Muscle of back (tissue), 3 donors: ENCODE measurements at regions not wholly inside any gene's neighbourhood (a gene's known extent, or its start where the extent isn't known, plus 50 kb on each side); places are given as distances from the start of the nearest gene placed in this dataset.
A peak's percentile ranks its signal among the peaks of the same experiment; 100 is the strongest.
"Not testable (repeated sequence)": the region's sequence is repeated elsewhere in the genome, so short reads cannot be mapped to it uniquely, and the experiment has no call there.

Experiments used
- DNase-seq, 3 donors: peaks; one replicate each; pipeline versions ENCODE4 v3.0.0 to v3.0.0-alpha.2; 2013

GRCh38 chr2:186380805-186381204, 105.3 kb upstream of the ZC3H15 start:
- no peak for DNase-seq

DNA sequence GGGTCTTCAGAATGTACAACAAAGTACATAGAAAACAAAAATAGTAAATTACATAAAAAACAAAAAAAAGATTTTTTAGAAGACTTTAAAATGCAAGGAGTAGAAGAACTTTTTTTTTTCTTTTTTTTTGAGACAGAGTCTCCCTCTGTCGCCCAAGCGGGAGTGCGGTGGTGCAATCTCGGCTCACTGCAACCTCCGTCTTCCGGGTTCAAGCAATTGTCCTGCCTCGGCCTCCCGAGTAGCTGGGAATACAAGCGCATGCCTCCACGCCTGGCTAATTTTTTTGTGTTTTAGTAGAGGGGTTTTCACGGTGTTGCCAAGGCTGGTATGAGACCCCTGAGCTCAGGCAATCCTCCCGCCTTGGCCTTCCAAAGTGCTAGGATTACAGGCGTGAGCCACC, 104.5 kb upstream of the ZC3H15 start:
- DNase-seq = no peak

DNA sequence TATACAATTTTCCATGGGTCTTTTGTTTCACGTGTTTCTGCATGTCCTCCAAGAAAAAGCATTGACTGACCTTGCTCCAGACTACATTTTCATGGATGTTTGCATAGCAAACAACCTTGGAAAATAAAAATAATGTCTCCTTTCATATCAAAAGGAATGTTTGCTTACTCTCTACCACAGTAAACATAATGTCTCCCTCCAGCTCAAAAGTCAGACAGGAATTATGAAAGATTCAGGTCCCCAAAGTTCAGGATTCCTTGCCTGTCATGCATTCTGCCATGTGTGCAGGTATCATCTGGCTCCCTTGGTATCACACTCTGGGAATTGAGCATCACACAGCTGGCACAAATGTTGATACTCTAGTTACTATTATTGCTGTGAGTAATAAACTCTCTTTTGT, 103.1 kb upstream of the ZC3H15 start:
- no peak for DNase-seq

GRCh38 chr2:186384226-186384625, 101.8 kb upstream of the ZC3H15 start:
- no peak for DNase-seq

DNA sequence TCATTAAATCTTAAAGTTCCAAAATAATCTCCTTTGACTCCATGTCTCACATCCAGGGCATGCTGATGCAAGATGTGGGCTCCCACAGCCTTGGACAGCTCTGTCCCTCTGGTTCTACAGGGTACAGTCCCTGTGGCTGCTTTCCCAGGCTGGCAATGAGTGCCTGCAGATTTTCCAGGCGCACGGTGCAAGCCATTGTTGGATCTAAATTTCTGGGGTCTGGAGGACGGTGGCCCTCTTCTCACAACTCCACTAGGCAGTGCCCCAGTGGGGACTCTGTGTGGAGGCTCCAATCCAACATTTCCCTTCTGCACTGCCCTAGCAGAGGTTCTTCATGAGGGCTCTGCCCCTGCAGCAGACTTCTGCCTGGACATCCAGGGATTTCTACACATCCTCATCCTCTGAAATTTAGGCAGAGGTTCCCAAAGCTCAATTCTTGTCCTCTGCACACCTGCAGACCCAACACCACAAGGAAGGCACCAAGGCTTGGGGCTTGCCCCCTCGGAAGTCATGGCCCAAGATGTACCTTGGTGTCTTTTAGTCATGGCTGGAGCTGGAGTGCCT, 100.3 kb upstream of the ZC3H15 start:
- DNase-seq = not testable (repeated sequence)

GRCh38 chr2:186399082-186399644, 86.9 kb upstream of the ZC3H15 start:
- no peak for DNase-seq

GRCh38 chr2:186405842-186406241, 80.2 kb upstream of the ZC3H15 start:
- no peak for DNase-seq

- peak; percentile 12 to 57 (median 21) for DNase-seq
These were observed 78.4 kb upstream of the ZC3H15 start for GRCh38 chr2:186407611-186408010.

DNA sequence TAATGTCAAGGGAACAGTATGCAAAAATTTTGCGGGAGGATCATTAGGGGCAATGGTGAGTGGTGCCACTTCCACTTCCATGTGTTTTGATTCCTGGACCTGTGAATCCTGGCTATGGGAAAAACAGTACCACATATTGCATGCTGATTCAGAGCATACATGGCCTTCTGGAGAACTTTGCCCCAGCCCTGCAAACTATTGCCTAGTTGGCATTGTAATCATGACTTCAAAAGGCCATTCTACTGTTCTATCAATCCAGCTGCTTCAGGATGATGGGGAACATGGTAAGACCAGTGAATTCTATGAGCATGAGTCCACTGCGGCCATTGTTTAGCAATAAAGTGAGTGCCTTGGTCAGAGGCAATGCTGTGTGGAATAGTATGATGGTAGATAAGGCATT, 75.3 kb upstream of the ZC3H15 start:
- DNase-seq = no peak

DNA sequence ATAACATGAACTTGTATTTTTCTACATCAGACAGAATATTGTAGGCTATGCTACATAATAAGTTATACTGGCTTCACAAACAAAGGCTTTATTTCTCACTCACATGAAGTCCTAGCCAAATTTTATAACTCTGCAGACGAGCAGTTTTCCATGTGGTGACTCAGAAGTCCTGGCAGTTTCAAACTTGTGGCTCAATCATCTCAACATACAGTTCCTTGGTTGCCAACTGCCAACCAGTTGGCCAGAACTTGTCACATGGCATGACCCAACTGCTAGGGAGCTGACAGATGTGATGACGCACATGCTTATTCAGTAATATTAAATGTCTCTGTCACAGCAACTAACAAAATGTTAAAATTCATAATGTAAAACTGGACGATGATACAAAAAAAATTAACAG, 63.8 kb upstream of the ZC3H15 start:
- DNase-seq = peak; percentile 38 to 63 (median 38)

GRCh38 chr2:186423481-186423880, 62.6 kb upstream of the ZC3H15 start:
- DNase-seq = no peak

DNA sequence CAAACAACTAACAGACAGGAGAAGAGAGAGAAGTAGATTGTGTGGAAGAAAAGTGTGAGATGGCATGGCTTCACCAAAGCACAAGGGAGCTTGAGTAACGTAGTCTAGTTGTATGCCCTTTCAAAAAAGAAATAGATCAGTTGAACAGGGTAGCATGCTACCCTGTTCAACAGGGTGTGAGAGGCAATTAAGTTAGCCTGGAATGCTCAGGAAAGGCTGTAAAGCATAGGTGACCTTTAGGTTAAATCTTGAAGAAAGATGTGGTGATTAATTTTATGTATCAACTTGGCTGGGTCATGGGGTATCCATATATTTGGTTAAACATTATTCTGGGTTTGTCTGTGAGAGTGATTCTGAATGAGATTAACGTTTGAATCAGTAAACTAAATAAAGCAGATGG, 61.8 kb upstream of the ZC3H15 start:
- no peak for DNase-seq

DNA sequence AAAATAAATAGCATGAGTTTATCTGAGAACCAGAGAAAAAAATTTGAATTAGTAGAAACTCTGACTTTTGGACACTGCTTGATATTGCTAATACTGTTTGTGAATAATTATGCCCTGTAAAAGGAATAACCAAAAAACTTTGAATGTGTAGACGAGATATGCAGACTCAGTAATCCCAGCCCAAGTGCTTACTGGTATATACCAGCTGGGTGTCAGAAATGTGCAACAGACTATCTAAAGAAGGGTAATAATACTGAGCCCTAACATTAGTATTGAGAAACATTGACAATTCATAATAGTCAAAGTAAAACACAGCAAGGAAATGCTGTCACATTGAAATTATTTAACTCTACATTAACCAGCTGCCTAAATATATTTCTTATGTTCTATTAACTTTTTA, 60.5 kb upstream of the ZC3H15 start:
- no peak for DNase-seq

- DNase-seq = no peak
These were observed 59.7 kb upstream of the ZC3H15 start for GRCh38 chr2:186426153-186427016.

- not testable (repeated sequence) for DNase-seq
These were observed 59.1 kb upstream of the ZC3H15 start for GRCh38 chr2:186427017-186427350.

- no peak for DNase-seq
These were observed 58.1 kb upstream of the ZC3H15 start for GRCh38 chr2:186427970-186428369.

- peak in 1 of 3 donors; percentile 32 for DNase-seq
These were observed 57.0 kb upstream of the ZC3H15 start for GRCh38 chr2:186429104-186429503.

- no peak for DNase-seq
These were observed 54.8 kb upstream of the ZC3H15 start for GRCh38 chr2:186431306-186431705.

DNA sequence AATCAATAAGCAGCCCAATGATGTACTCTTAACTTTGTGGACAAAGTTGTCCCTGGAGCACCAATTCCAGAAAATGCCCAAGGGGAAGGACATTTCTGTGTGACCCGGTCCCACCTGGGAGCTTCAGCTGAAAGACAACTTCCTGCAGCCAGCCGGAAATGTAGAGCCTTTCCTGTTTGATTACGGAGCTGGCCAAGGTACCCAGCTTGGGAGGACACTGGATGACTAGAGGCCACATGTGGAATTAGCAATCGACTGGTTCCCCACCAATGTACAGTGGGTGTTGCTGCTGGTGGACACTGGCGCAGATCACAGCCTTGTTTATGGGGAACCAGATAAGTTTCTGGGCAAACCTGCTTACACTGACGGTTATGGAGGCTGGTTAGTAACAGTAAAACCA, 53.0 kb upstream of the ZC3H15 start:
- no peak for DNase-seq

GRCh38 chr2:186433777-186434432, 52.2 kb upstream of the ZC3H15 start:
- no peak for DNase-seq
